Putamen (tissue), 1 donor: ENCODE measurements at regions not wholly inside any gene's neighbourhood (a gene's known extent, or its start where the extent isn't known, plus 50 kb on each side); places are given as distances from the start of the nearest gene placed in this dataset.

Experiments
- DNase-seq: peaks from one replicate; pipeline ENCODE4 v3.0.0-alpha.2; 2016; ENCODE audit warnings: low spot score

GRCh38 chr1:188872376-188872775, 1605.3 kb downstream of the BRINP3 start:
- no peak for DNase-seq

GRCh38 chr1:188877668-188878067, 1600.0 kb downstream of the BRINP3 start:
- DNase-seq, result no peak

GRCh38 chr1:188888386-188888785, 1589.3 kb downstream of the BRINP3 start:
- no peak for DNase-seq

GRCh38 chr1:188889166-188889565, 1588.5 kb downstream of the BRINP3 start:
- DNase-seq, result no peak

- no peak for DNase-seq
These were observed 1585.7 kb downstream of the BRINP3 start for GRCh38 chr1:188891958-188892357.

- DNase-seq, result no peak
These were observed 1582.1 kb downstream of the BRINP3 start for GRCh38 chr1:188895611-188896010.

GRCh38 chr1:188903241-188903640, 1574.4 kb downstream of the BRINP3 start:
- no peak for DNase-seq

GRCh38 chr1:188904201-188904600, 1573.5 kb downstream of the BRINP3 start:
- DNase-seq, result no peak

GRCh38 chr1:188906921-188907641, 1570.6 kb downstream of the BRINP3 start:
- DNase-seq, result no peak

- no peak for DNase-seq
These were observed 1547.3 kb downstream of the BRINP3 start for GRCh38 chr1:188930382-188930781.

GRCh38 chr1:188931506-188931905, 1546.2 kb downstream of the BRINP3 start:
- DNase-seq, result no peak

GRCh38 chr1:188937965-188938551, 1539.6 kb downstream of the BRINP3 start:
- DNase-seq, result no peak

- DNase-seq, result no peak
These were observed 1535.7 kb downstream of the BRINP3 start for GRCh38 chr1:188941986-188942385.

- no peak for DNase-seq
These were observed 1528.0 kb downstream of the BRINP3 start for GRCh38 chr1:188949701-188950100.

- DNase-seq, result no peak
These were observed 1519.1 kb downstream of the BRINP3 start for GRCh38 chr1:188958461-188959115.

GRCh38 chr1:188986745-188987417, 1490.8 kb downstream of the BRINP3 start:
- DNase-seq, result no peak

- DNase-seq, result no peak
These were observed 1489.1 kb downstream of the BRINP3 start for GRCh38 chr1:188988589-188988988.

GRCh38 chr1:188991221-188991930, 1486.3 kb downstream of the BRINP3 start:
- no peak for DNase-seq

GRCh38 chr1:189007824-189008223, 1469.8 kb downstream of the BRINP3 start:
- DNase-seq, result no peak

GRCh38 chr1:189021577-189021976, 1456.1 kb downstream of the BRINP3 start:
- no peak for DNase-seq

- DNase-seq, result no peak
These were observed 1455.6 kb downstream of the BRINP3 start for GRCh38 chr1:189022015-189022414.

- no peak for DNase-seq
These were observed 1450.2 kb downstream of the BRINP3 start for GRCh38 chr1:189027512-189027911.
